SU-DHL-6 (cell line): ENCODE measurements at regions not wholly inside any gene's neighbourhood (a gene's known extent, or its start where the extent isn't known, plus 50 kb on each side); places are given as distances from the start of the nearest gene placed in this dataset.

Experiments
- H2AFZ ChIP-seq: fragments of 200-600 bp; sonication (generic); 2 replicates; pipeline ENCODE4 v1.6.1; 2014; ENCODE audit warnings: low read depth, mild to moderate bottlenecking, moderate library complexity, mixed read lengths, antibody characterized with exemption, low read length; ENCODE audit not compliant: severe bottlenecking
- H3F3A ChIP-seq: fragments of 200-600 bp; shearing (Covaris generic); 2 replicates; pipeline ENCODE4 v1.6.0; 2016; ENCODE audit warnings: antibody characterized with exemption, mild to moderate bottlenecking; ENCODE audit not compliant: insufficient read depth
- H3K27ac ChIP-seq: fragments of 200-600 bp; sonication (generic); 2 replicates; pipeline ENCODE4 v1.5.1; 2016; ENCODE audit warnings: low read depth, mild to moderate bottlenecking, low read length, moderate library complexity, mixed read lengths
- H3K27me3 ChIP-seq: fragments of 200-600 bp; sonication (generic), shearing (Covaris generic); 2 replicates; pipeline ENCODE4 v1.6.0; 2014; ENCODE audit warnings: mild to moderate bottlenecking, low read length
- H3K36me3 ChIP-seq: fragments of 200-600 bp; sonication (generic); 2 replicates; pipeline ENCODE4 v1.6.1; 2014; ENCODE audit warnings: mild to moderate bottlenecking, low read length, mixed read lengths
- H3K4me2 ChIP-seq: fragments of 300-600, 200-600 bp; shearing (Covaris generic), sonication (generic); 2 replicates; pipeline ENCODE4 v1.6.0; 2014; ENCODE audit warnings: low read length, low read depth, mild to moderate bottlenecking; ENCODE audit not compliant: poor library complexity, severe bottlenecking
- H3K4me3 ChIP-seq: fragments of 200-600 bp; sonication (generic); 2 replicates; pipeline ENCODE4 v1.5.1; 2014; ENCODE audit warnings: antibody characterized with exemption, low read length, mild to moderate bottlenecking, mixed read lengths; ENCODE audit not compliant: insufficient read depth, poor library complexity, severe bottlenecking
- H3K79me2 ChIP-seq: fragments of 200-600 bp; sonication (generic); 2 replicates; pipeline ENCODE4 v1.6.1; 2014; ENCODE audit warnings: mild to moderate bottlenecking, low read length, moderate library complexity; ENCODE audit not compliant: insufficient read depth
- H3K9ac ChIP-seq: fragments of 200-600 bp; sonication (generic); 2 replicates; pipeline ENCODE4 v1.7.0; 2014; ENCODE audit warnings: mild to moderate bottlenecking, low read length
- H3K9me2 ChIP-seq: fragments of 200-600 bp; sonication (generic); replicated peaks from 2 replicates; pipeline ENCODE4 v1.6.1; 2014; ENCODE audit warnings: low read length; ENCODE audit not compliant: insufficient read depth
- H3K9me3 ChIP-seq: fragments of 200-600 bp; sonication (generic); 2 replicates; pipeline ENCODE4 v1.6.1; 2014; ENCODE audit warnings: low read length, mixed read lengths; ENCODE audit not compliant: insufficient read depth
- H4K20me1 ChIP-seq: fragments of 200-600 bp; sonication (generic); 2 replicates; pipeline ENCODE4 v1.6.1; 2014; ENCODE audit warnings: low read depth, mild to moderate bottlenecking, antibody characterized with exemption, low read length, moderate library complexity, mixed read lengths
- EZH2phosphoT487 ChIP-seq: fragments of 200-600 bp; sonication (generic), shearing (Covaris generic); conservative IDR thresholded peaks from 2 replicates; pipeline ENCODE4 v1.6.1; 2018; ENCODE audit warnings: mild to moderate bottlenecking, antibody characterized with exemption, low read length, moderate library complexity, mixed read lengths
- TF ChIP-seq, protein P1 (sequence below): fragments of 200-600 bp; sonication (generic); IDR thresholded peaks from one replicate; pipeline ENCODE4 v1.5.1; 2017; ENCODE audit warnings: antibody characterized with exemption, mild to moderate bottlenecking, low read length, moderate library complexity; ENCODE audit not compliant: insufficient read depth, poor library complexity, severe bottlenecking

DNA sequence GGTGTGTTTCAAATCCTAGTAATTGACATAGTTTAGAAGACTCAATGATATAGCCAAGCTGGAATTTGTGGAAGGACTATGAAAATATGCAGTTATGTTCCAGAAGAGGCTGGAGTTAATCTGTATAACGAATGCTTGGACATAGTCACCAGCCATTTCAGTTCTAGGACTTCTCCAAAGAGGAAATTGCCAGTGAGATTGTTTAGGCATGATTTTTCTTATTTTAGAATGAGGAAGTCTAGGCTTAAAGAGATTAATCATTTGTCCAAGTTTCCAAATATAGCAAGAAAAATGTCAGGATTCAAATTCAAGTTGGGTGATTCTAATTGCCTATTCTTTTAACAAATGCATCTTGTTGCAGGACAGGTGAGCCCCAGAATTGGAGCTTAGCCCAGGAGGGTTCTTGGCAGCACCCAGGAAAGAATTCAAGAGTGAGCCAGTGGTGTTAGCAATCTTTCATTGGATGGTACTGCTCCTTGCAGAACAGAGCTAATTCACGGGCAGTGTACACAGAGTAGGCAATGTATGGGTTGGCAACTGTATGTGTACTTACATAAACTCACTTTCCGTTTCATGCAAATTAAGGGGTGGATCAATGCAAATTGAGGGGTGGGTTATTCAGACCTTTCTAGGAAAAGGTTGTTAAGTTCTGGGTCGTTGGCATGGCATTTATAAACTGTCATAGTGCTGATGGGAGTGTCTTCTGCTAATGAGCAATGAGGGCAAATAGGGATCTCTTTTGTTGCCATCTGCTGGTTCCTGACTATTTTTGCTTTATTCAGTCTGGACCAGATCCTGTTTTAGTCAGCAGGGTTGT lies 763.1 kb upstream of the SLITRK1 start:
- no peaks in the 10 kb centered on the region for H3F3A ChIP-seq
- no peaks in the 10 kb centered on the region for H3K36me3 ChIP-seq
- H3K4me3 ChIP-seq: no peak overlapping the region
- H3K9ac ChIP-seq: no peak overlapping the region
- no peak overlapping the region for H3K4me2 ChIP-seq
- H3K27ac ChIP-seq: no peak overlapping the region
- no peaks in the 10 kb centered on the region for H3K9me2 ChIP-seq
- H2AFZ ChIP-seq: no peak overlapping the region
- H3K9me3 ChIP-seq: no peaks in the 10 kb centered on the region
- no peak for TF ChIP-seq EZH2phosphoT487
- TF ChIP-seq, protein P1, sequence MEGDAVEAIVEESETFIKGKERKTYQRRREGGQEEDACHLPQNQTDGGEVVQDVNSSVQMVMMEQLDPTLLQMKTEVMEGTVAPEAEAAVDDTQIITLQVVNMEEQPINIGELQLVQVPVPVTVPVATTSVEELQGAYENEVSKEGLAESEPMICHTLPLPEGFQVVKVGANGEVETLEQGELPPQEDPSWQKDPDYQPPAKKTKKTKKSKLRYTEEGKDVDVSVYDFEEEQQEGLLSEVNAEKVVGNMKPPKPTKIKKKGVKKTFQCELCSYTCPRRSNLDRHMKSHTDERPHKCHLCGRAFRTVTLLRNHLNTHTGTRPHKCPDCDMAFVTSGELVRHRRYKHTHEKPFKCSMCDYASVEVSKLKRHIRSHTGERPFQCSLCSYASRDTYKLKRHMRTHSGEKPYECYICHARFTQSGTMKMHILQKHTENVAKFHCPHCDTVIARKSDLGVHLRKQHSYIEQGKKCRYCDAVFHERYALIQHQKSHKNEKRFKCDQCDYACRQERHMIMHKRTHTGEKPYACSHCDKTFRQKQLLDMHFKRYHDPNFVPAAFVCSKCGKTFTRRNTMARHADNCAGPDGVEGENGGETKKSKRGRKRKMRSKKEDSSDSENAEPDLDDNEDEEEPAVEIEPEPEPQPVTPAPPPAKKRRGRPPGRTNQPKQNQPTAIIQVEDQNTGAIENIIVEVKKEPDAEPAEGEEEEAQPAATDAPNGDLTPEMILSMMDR: no peak
- no peaks in the 10 kb centered on the region for H3K79me2 ChIP-seq
- no peaks in the 10 kb centered on the region for H3K27me3 ChIP-seq
- no peaks in the 10 kb centered on the region for H4K20me1 ChIP-seq

DNA sequence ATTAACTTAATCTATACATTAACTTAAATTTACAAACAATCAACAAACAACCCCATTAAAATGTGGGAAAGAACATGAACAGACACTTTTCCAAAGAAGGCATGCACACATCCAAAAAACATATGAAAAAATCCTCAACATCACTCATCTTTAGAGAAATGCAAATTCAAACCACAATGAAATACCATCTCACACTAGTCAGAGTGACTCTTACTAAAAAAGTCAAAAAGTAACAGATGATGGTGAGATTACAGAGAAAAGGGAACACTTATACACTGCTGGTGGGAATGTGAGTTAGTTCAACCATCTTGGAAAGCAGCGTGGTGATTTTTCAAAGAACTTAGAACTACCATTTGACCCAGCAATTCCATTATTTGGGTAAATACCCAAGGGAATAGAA lies 759.2 kb upstream of the SLITRK1 start:
- TF ChIP-seq EZH2phosphoT487: no peak
- TF ChIP-seq, protein P1: no peak
- H3K4me2 ChIP-seq: no peak overlapping the region
- H3K36me3 ChIP-seq: no peaks in the 10 kb centered on the region
- H3K4me3 ChIP-seq: no peak overlapping the region
- H3K27me3 ChIP-seq: no peaks in the 10 kb centered on the region
- H3F3A ChIP-seq: no peaks in the 10 kb centered on the region
- no peak overlapping the region for H2AFZ ChIP-seq
- no peaks in the 10 kb centered on the region for H3K79me2 ChIP-seq
- no peaks in the 10 kb centered on the region for H3K9me2 ChIP-seq
- H3K9ac ChIP-seq: no peak overlapping the region
- H3K27ac ChIP-seq: no peak overlapping the region
- no peaks in the 10 kb centered on the region for H4K20me1 ChIP-seq
- no peaks in the 10 kb centered on the region for H3K9me3 ChIP-seq

DNA sequence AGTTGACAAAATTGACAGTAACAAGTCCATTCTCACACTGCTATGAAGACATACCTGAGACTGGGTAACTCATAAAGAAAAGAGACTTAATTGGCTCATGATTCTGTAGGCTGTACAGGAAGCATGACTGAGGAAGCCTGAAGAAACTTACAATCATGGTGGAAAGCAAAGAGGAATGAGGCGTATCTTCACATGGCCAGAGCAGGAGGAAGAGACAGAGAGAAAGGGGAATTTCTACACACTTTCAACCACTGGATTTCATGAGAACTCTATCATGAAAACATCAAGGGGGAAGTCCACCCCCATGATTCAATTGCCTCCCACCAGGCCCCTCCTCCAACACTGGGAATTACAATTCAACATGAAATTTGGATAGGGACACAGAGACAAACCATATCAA lies 758.4 kb upstream of the SLITRK1 start:
- H3K27ac ChIP-seq: no peak overlapping the region
- H3K79me2 ChIP-seq: no peaks in the 10 kb centered on the region
- H3K4me3 ChIP-seq: no peak overlapping the region
- no peaks in the 10 kb centered on the region for H3F3A ChIP-seq
- H3K27me3 ChIP-seq: no peaks in the 10 kb centered on the region
- H3K9me3 ChIP-seq: no peaks in the 10 kb centered on the region
- no peak overlapping the region for H2AFZ ChIP-seq
- H4K20me1 ChIP-seq: no peaks in the 10 kb centered on the region
- no peak overlapping the region for H3K4me2 ChIP-seq
- no peak overlapping the region for H3K9ac ChIP-seq
- TF ChIP-seq EZH2phosphoT487: no peak
- TF ChIP-seq, protein P1: no peak
- H3K36me3 ChIP-seq: no peaks in the 10 kb centered on the region
- no peaks in the 10 kb centered on the region for H3K9me2 ChIP-seq
